GM12864 (cell line): ENCODE measurements at regions not wholly inside any gene's neighbourhood (a gene's known extent, or its start where the extent isn't known, plus 50 kb on each side); places are given as distances from the start of the nearest gene placed in this dataset.

Experiments
- DNase-seq: peaks from one replicate; pipeline ENCODE4 v3.0.0-alpha.2; 2011; ENCODE audit warnings: low read depth
- H3K4me3 ChIP-seq: 2 replicates; pipeline ENCODE4 v1.5.1; 2011; ENCODE audit warnings: mild to moderate bottlenecking, low read depth, low read length, control low read depth
- CTCF ChIP-seq: IDR thresholded peaks from 2 replicates; pipeline ENCODE4 v1.5.1; 2011; ENCODE audit warnings: low read depth, mild to moderate bottlenecking, moderate library complexity, low read length, control low read depth, inconsistent platforms; ENCODE audit errors: missing control alignments

DNA sequence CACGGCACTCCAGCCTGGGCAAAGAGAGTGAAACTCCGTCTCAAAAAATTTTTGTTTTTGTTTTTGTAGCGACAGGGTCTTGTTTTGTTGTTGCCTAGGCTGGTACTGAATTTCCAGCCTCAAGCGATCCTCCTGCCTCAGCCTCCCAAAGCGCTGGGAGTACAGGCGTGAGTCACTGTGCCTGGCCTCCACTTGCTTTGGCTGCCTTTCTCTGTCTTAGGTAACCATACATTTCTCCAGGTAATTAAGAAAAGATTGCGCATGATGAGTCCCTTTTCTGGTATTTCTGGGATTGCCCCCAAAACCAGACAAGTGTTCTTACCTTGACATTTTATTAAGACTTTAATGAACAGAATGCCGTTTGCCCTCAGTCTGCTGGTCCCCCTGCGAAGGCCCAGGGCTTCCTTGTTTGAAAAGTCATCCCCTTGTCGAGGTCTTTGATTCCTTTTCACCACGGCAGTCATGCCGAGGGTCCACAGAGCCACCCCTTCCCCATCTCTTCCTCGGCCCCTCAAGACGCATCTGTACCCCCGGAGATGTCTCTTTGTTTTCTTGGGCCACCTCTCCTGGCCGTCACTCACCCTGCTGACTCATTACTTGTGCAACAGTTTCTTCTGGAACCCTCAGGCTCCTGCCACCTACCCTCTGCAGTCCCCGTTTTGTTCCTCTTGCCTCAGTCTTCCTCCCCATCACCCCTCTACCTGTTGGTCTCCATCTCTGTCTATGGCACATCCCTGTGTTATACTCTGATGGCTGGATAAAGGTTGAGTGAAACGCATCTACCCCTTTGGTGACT is 151.0 kb downstream of the SEC14L1 start:
- no peak for DNase-seq

GRCh38 chr17:77294761-77295160 is 154.0 kb downstream of the SEC14L1 start:
- no peak for DNase-seq
- TF ChIP-seq CTCF, result no peak
- H3K4me3 ChIP-seq, result no peak overlapping the region

More for the DNA sequence above, 151.0 kb downstream of the SEC14L1 start:
- H3K4me3 ChIP-seq, result no peak overlapping the region
- TF ChIP-seq CTCF, result no peak

DNA sequence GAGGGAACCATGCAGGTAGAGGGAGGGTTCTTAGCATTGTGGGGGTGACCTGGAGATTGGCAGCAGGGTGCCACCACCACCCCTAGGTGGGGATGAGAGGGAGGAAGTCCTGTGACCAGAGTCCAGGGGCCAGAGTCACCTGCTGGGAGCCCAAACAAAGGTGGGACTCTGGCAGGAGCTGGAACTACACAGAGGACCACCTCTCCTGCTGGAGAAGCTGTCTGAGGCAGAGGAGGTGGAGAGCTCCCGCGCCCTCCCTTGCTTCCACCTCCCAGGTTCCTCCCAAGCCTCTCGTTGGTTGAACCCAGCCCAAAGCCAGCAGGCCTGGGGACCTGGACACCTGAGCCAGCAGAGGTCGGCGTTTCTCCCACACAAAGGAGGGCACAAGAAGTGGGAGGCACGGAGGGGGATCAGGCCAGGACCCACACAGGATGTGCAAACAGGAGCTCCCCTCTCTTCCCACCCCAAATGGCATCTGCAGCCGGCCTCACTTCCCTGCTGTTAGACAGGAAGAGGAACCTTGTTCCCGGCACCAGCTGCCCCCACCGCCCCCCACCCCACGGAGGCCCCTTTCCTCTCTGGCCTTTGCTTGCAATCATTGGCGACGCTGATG is 154.6 kb downstream of the SEC14L1 start:
- DNase-seq, result no peak
- no peak for TF ChIP-seq CTCF

GRCh38 chr17:77296769-77297409 is 156.1 kb downstream of the SEC14L1 start:
- H3K4me3 ChIP-seq, result no peak overlapping the region
- no peak for DNase-seq
- no peak for TF ChIP-seq CTCF

More for the DNA sequence above, 154.6 kb downstream of the SEC14L1 start:
- H3K4me3 ChIP-seq, result no peak overlapping the region

DNA sequence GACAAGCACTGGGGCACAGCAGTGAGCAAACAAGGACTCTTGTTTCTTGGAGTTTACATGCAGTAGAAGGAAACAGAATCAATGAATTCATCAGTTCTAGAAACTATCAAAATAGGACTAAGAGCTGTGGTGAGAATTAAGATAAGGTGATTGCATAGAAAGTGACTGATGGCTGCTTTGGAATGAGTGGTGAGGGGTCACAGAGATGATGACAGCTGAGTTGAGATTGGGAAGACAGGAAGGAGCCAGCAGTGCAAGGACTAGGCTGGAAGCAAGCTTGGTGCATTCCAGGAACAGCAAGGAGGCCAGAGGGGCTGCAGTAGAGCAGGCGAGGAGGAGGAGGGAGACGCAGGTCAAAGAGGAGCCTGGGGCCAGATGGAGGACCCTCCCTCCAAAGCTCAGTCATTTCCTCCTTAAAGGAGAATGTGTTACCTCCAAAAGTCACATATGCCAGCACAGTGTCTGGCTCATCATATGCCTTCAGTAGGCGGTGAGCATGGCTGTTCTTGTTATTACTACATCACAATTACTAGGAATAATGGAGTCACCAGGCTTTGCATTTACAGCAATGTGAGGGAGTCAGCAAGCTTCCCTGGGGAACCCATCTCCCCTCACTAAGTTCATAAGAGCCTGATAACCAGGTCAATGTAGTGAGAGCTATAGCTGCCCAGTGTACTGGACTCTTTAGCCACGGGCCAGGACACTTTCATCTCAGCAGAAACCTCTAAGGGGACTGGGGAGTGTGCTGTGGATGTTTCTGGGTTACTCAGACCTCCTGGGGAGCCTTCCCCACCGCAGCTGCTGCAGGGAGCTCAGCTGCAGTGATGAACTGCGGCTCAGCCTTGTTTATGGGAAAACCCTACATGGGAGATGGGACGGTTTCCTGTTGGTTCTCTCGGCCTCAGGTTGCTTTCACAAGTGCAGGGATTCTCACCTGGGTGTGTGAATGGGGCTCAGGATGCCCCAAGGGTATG is 157.2 kb downstream of the SEC14L1 start:
- H3K4me3 ChIP-seq, result no peak overlapping the region
- no peak for TF ChIP-seq CTCF
- DNase-seq, result no peak

GRCh38 chr17:77298811-77299210 is 158.0 kb downstream of the SEC14L1 start:
- no peak for TF ChIP-seq CTCF
- no peak for DNase-seq
- no peak overlapping the region for H3K4me3 ChIP-seq
